Right lobe of liver (tissue), 6 donors: ENCODE measurements at regions not wholly inside any gene's neighbourhood (a gene's known extent, or its start where the extent isn't known, plus 50 kb on each side); places are given as distances from the start of the nearest gene placed in this dataset.
A peak's percentile ranks its signal among the peaks of the same experiment; 100 is the strongest.

Experiments used
- ATAC-seq, 4 donors: fragments of 200-7000 bp; cut with Tn5 transposase; one replicate each; pipeline ENCODE4 v1.9.1; 2020; ENCODE audit warnings: mild to moderate bottlenecking in 4 of 4, moderate library complexity in 4 of 4
- DNase-seq, 3 donors: peaks; one replicate each; pipeline ENCODE4 v3.0.0-alpha.2; 2020
- H3K27ac ChIP-seq, 3 donors: fragments of 200-600 bp; one replicate each; pipeline ENCODE4 v1.8.0; 2022
- H3K27me3 ChIP-seq, 2 donors: fragments of 200-600 bp; one replicate each; pipeline ENCODE4 v1.8.0; 2022
- H3K36me3 ChIP-seq, 4 donors: fragments of 200-600 bp; sonication (generic) in 1 of 4; one replicate each; pipeline versions ENCODE4 v1.5.1 to v1.8.0; 2017 to 2022; ENCODE audit warnings: control low read depth in 1 of 4
- H3K4me1 ChIP-seq, 4 donors: fragments of 200-600 bp; sonication (generic) in 1 of 4; one replicate each; pipeline versions ENCODE4 v1.5.1 to v1.8.0; 2017 to 2022; ENCODE audit warnings: control low read depth in 1 of 4
- H3K4me3 ChIP-seq, 3 donors: fragments of 200-600 bp; one replicate each; pipeline ENCODE4 v1.8.0; 2022
- H3K9me3 ChIP-seq, 4 donors: fragments of 200-600 bp; sonication (generic) in 1 of 4; one replicate each; pipeline versions ENCODE4 v1.5.1 to v1.8.0; 2017 to 2022; ENCODE audit warnings: control low read depth in 1 of 4
- POLR2A ChIP-seq: fragments of 450-650 bp; IDR thresholded peaks from one replicate; pipeline ENCODE4 v1.6.1; 2017; ENCODE audit warnings: antibody characterized with exemption, mild to moderate bottlenecking
- WGBS: methylation state at CpG from one replicate; pipeline ENCODE4 v1.1.6; 2018; ENCODE audit warnings: low coverage, low lambda C conversion rate; ENCODE audit not compliant: insufficient coverage; ENCODE audit errors: missing lambda C conversion rate; 5-methylcytosine and 5-hydroxymethylcytosine counted together
- intact Hi-C, 2 donors: fragments of 100-400 bp; cut with DNase I; formaldehyde crosslinking; loops; one replicate each; pipeline versions ENCODE4 v1.11.2 to v1.14.1; 2022
- TF ChIP-seq, protein P1 (sequence below), 4 donors: fragments of 200-600 bp in 3 of 4; fragments of 450-650 bp in 1 of 4; IDR thresholded peaks; one replicate each; pipeline versions ENCODE4 v1.5.1 to v1.8.0; 2016 to 2022; ENCODE audit warnings: antibody characterized with exemption in 4 of 4, mild to moderate bottlenecking in 2 of 4
- donor health status: DM: no; HTN: yes; CAD: no.
- donor health status: DM: no; HTN: no; CAD: no.
- donor health status: DM: no; HTN: no; CAD: no.
- donor health status: DM: no; HTN: yes; CAD: no.
- donor health status: DM: no; HTN: yes; CAD: no.

GRCh38 chr3:17800232-17800631, 57.8 kb upstream of the TBC1D5 start:
- TF ChIP-seq POLR2A: no peak
- TF ChIP-seq, protein P1, sequence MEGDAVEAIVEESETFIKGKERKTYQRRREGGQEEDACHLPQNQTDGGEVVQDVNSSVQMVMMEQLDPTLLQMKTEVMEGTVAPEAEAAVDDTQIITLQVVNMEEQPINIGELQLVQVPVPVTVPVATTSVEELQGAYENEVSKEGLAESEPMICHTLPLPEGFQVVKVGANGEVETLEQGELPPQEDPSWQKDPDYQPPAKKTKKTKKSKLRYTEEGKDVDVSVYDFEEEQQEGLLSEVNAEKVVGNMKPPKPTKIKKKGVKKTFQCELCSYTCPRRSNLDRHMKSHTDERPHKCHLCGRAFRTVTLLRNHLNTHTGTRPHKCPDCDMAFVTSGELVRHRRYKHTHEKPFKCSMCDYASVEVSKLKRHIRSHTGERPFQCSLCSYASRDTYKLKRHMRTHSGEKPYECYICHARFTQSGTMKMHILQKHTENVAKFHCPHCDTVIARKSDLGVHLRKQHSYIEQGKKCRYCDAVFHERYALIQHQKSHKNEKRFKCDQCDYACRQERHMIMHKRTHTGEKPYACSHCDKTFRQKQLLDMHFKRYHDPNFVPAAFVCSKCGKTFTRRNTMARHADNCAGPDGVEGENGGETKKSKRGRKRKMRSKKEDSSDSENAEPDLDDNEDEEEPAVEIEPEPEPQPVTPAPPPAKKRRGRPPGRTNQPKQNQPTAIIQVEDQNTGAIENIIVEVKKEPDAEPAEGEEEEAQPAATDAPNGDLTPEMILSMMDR (IDR thresholded peaks at IDR 0.05): no peak
- no peaks in the 10 kb centered on the region for H3K27me3 ChIP-seq
- H3K4me1 ChIP-seq: no peaks in the 10 kb centered on the region
- H3K36me3 ChIP-seq: no peaks in the 10 kb centered on the region
- intact Hi-C loops: no loop called here
- no peak overlapping the region for H3K4me3 ChIP-seq
- 100% methylated on average over 1 of the region's 2 CpGs for WGBS
- ATAC-seq (no peak), DNase-seq (no peak)
- no peaks in the 10 kb centered on the region for H3K9me3 ChIP-seq
- H3K27ac ChIP-seq: no peak overlapping the region

DNA sequence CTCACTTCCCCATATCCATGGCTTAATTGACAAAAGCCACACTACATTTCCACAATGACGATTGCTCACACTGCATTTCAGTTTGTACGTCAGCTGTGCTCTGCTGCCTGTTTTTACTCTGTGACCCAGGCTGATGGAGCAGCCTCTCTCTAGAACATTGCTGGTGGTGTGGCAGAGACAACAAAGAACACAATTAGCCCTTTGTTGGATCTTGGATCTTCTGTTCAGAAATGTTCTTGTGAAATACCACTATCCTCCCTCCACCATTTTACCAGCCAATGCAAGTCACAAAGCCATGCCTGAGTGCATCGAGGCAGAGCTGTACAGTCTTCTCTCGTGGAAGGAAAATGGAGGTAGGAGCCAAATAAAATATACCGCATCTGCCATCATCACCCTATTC, 56.9 kb upstream of the TBC1D5 start:
- H3K27ac ChIP-seq: no peak overlapping the region
- H3K4me3 ChIP-seq: no peak overlapping the region
- TF ChIP-seq, protein P1 (IDR thresholded peaks at IDR 0.05): no peak
- no peak for TF ChIP-seq POLR2A
- 75% methylated on average over 5 of the region's 5 CpGs for WGBS
- ATAC-seq: no peak
- intact Hi-C loops: no loop called here
- H3K9me3 ChIP-seq: no peaks in the 10 kb centered on the region
- no peak for DNase-seq
- no peaks in the 10 kb centered on the region for H3K36me3 ChIP-seq
- no peaks in the 10 kb centered on the region for H3K27me3 ChIP-seq
- no peaks in the 10 kb centered on the region for H3K4me1 ChIP-seq

DNA sequence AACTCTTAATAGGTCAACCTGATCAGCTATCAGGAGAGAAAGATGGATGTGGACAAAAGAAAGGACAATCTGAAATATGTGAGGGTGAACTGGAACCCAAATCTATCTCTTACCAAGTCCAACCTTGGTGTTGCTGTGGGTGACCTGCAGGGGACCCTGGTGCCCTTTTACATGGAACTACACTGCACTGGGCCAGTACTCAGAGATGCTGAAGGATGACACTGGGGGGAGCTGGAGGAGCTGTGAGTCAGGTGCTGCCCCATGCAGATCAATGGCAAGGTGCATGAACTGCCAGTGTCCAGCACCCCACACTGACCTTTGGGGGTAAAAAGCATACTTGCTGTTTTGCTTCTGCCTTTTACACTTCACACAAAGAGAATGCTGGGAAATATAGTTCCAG, 55.6 kb upstream of the TBC1D5 start:
- Histone ChIP-seq H3K36me3 (no peaks in the 10 kb centered on the region), H3K9me3 (no peaks in the 10 kb centered on the region), H3K27ac (no peak overlapping the region), H3K27me3 (no peaks in the 10 kb centered on the region), H3K4me3 (no peak overlapping the region), H3K4me1 (no peaks in the 10 kb centered on the region)
- DNase-seq (no peak), ATAC-seq (no peak)
- intact Hi-C loops: no loop called here
- TF ChIP-seq POLR2A: no peak
- TF ChIP-seq, protein P1 (IDR thresholded peaks at IDR 0.05): no peak

GRCh38 chr3:17795711-17796110, 53.3 kb upstream of the TBC1D5 start:
- TF ChIP-seq POLR2A: no peak
- TF ChIP-seq, protein P1 (IDR thresholded peaks at IDR 0.05): no peak
- WGBS: 63% methylated on average over 3 of the region's 3 CpGs

GRCh38 chr3:17795280-17795679, 52.8 kb upstream of the TBC1D5 start:
- Histone ChIP-seq H3K36me3 (no peaks in the 10 kb centered on the region), H3K27ac (no peak overlapping the region), H3K4me3 (no peak overlapping the region), H3K27me3 (no peaks in the 10 kb centered on the region), H3K9me3 (no peaks in the 10 kb centered on the region), H3K4me1 (no peaks in the 10 kb centered on the region)
- intact Hi-C loops: no loop called here
- TF ChIP-seq POLR2A: no peak
- TF ChIP-seq, protein P1 (IDR thresholded peaks at IDR 0.05): peak in 1 of 4 donors; percentile 2
- 72% methylated on average over 1 of the region's 1 CpG for WGBS
- DNase-seq (no peak), ATAC-seq (no peak)

More at GRCh38 chr3:17795711-17796110, 53.3 kb upstream of the TBC1D5 start:
- intact Hi-C loops: no loop called here
- H3K9me3 ChIP-seq: no peaks in the 10 kb centered on the region
- H3K4me1 ChIP-seq: no peaks in the 10 kb centered on the region
- H3K27me3 ChIP-seq: no peaks in the 10 kb centered on the region
- DNase-seq: no peak
- H3K36me3 ChIP-seq: no peaks in the 10 kb centered on the region
- no peak overlapping the region for H3K27ac ChIP-seq
- H3K4me3 ChIP-seq: no peak overlapping the region
- no peak for ATAC-seq
